Tibial nerve (tissue), 4 donors: ENCODE measurements at regions not wholly inside any gene's neighbourhood (a gene's known extent, or its start where the extent isn't known, plus 50 kb on each side); places are given as distances from the start of the nearest gene placed in this dataset.

Experiments
- DNase-seq, 2 donors: peaks; one replicate each; pipeline ENCODE4 v3.0.0-alpha.2; 2019; ENCODE audit warnings: low spot score in 2 of 2
- H3K27ac ChIP-seq, 4 donors: fragments of 200-600 bp; sonication (generic) in 3 of 4; one replicate each; pipeline ENCODE4 v1.5.1; 2017 to 2019; ENCODE audit warnings: mild to moderate bottlenecking in 1 of 4
- H3K27me3 ChIP-seq, 2 donors: fragments of 200-600 bp; sonication (generic) in 1 of 2; one replicate each; pipeline versions ENCODE4 v1.5.1 to v1.6.0; 2017 to 2019
- H3K36me3 ChIP-seq, 3 donors: fragments of 200-600 bp; sonication (generic); one replicate each; pipeline ENCODE4 v1.5.1; 2018 to 2019
- H3K4me1 ChIP-seq, 4 donors: fragments of 200-600 bp; sonication (generic) in 3 of 4; one replicate each; pipeline ENCODE4 v1.5.1; 2017 to 2019
- H3K4me3 ChIP-seq, 4 donors: fragments of 200-600 bp; sonication (generic) in 3 of 4; one replicate each; pipeline ENCODE4 v1.5.1; 2017 to 2019; ENCODE audit warnings: mild to moderate bottlenecking in 1 of 4, moderate library complexity in 1 of 4
- H3K9me3 ChIP-seq, 4 donors: fragments of 200-600 bp; sonication (generic) in 3 of 4; one replicate each; pipeline ENCODE4 v1.5.1; 2017 to 2019
- CTCF ChIP-seq, 5 experiments: fragments of 200-600 bp in 3 of 5; fragments of 450-650 bp in 2 of 5; sonication (generic) in 3 of 5; IDR thresholded peaks; one replicate each; pipeline ENCODE4 v1.5.1; 2016 to 2019; ENCODE audit warnings: antibody characterized with exemption in 5 of 5, mild to moderate bottlenecking in 3 of 5, moderate library complexity in 2 of 5
- EP300 ChIP-seq, 2 donors: sonication (generic); formaldehyde crosslinking; IDR thresholded peaks; one replicate each; pipeline ENCODE4 v1.6.1; 2017; ENCODE audit warnings: antibody characterized with exemption in 2 of 2, mild to moderate bottlenecking in 1 of 2
- POLR2A ChIP-seq, 2 donors: fragments of 450-650 bp; IDR thresholded peaks; one replicate each; pipeline ENCODE4 v1.6.1; 2017; ENCODE audit warnings: antibody characterized with exemption in 2 of 2, mild to moderate bottlenecking in 2 of 2, moderate library complexity in 2 of 2
- WGBS, 2 donors: methylation state at CpG; one replicate each; pipeline ENCODE4 v1.1.5; 2018; 5-methylcytosine and 5-hydroxymethylcytosine counted together

- H3K27me3 ChIP-seq = no peaks in the 10 kb centered on the region
- no peak overlapping the region for H3K4me3 ChIP-seq
- no peaks in the 10 kb centered on the region for H3K36me3 ChIP-seq
- no peaks in the 10 kb centered on the region for H3K4me1 ChIP-seq
- no peak for DNase-seq
- no peak for TF ChIP-seq POLR2A (IDR thresholded peaks at IDR 0.05)
- TF ChIP-seq EP300 (IDR thresholded peaks at IDR 0.05) = no peak
- no peak for TF ChIP-seq CTCF (IDR thresholded peaks at IDR 0.05)
- peaks cover 0 to 10% (median 0%) of the 10 kb centered on the region in 4 donors for H3K9me3 ChIP-seq
- WGBS, 2 donors = 100% methylated on average over 3 of the region's 3 CpGs
- no peak overlapping the region for H3K27ac ChIP-seq
Observed at GRCh38 chr15:94934440-94934839, 703.1 kb downstream of the MCTP2 start.

GRCh38 chr15:94937242-94937641, 705.9 kb downstream of the MCTP2 start:
- peaks cover 0 to 10% (median 0%) of the 10 kb centered on the region in 4 donors for H3K9me3 ChIP-seq
- DNase-seq = no peak
- no peak overlapping the region for H3K4me3 ChIP-seq
- no peaks in the 10 kb centered on the region for H3K4me1 ChIP-seq
- no peak for TF ChIP-seq CTCF (IDR thresholded peaks at IDR 0.05)
- no peak for TF ChIP-seq POLR2A (IDR thresholded peaks at IDR 0.05)
- no peak for TF ChIP-seq EP300 (IDR thresholded peaks at IDR 0.05)
- WGBS, 2 donors = 85 to 88% methylated on average over 2 of the region's 2 CpGs
- no peaks in the 10 kb centered on the region for H3K36me3 ChIP-seq
- H3K27ac ChIP-seq = no peak overlapping the region
- H3K27me3 ChIP-seq = no peaks in the 10 kb centered on the region

GRCh38 chr15:94943888-94944287, 712.5 kb downstream of the MCTP2 start:
- TF ChIP-seq POLR2A (IDR thresholded peaks at IDR 0.05) (no peak), EP300 (IDR thresholded peaks at IDR 0.05) (peak in 1 of 2 donors; percentile 21), CTCF (IDR thresholded peaks at IDR 0.05) (no peak)
- no peak overlapping the region for H3K4me3 ChIP-seq
- no peaks in the 10 kb centered on the region for H3K27me3 ChIP-seq
- peak overlapping the region in 2 of 4 donors; percentile 52 to 59 for H3K27ac ChIP-seq
- peaks cover 0 to 15% (median 0%) of the 10 kb centered on the region in 4 donors for H3K4me1 ChIP-seq
- no peaks in the 10 kb centered on the region for H3K36me3 ChIP-seq
- H3K9me3 ChIP-seq = no peaks in the 10 kb centered on the region
- no peak for DNase-seq

GRCh38 chr15:94951538-94951937, 720.2 kb downstream of the MCTP2 start:
- Histone ChIP-seq H3K27me3 (no peaks in the 10 kb centered on the region), H3K36me3 (no peaks in the 10 kb centered on the region), H3K27ac (no peak overlapping the region), H3K9me3 (peaks cover 0 to 7% (median 0%) of the 10 kb centered on the region in 4 donors), H3K4me1 (no peaks in the 10 kb centered on the region), H3K4me3 (no peak overlapping the region)
- DNase-seq = no peak
- 83 to 84% methylated on average over 2 of the region's 2 CpGs for WGBS, 2 donors
- TF ChIP-seq CTCF (IDR thresholded peaks at IDR 0.05) = no peak
- no peak for TF ChIP-seq EP300 (IDR thresholded peaks at IDR 0.05)
- no peak for TF ChIP-seq POLR2A (IDR thresholded peaks at IDR 0.05)

GRCh38 chr15:94963953-94964352, 732.6 kb downstream of the MCTP2 start:
- DNase-seq = no peak
- Histone ChIP-seq H3K27ac (no peak overlapping the region), H3K27me3 (no peaks in the 10 kb centered on the region), H3K36me3 (no peaks in the 10 kb centered on the region), H3K4me1 (peaks cover 0 to 24% (median 0%) of the 10 kb centered on the region in 4 donors), H3K9me3 (peaks cover 0 to 16% (median 0%) of the 10 kb centered on the region in 4 donors), H3K4me3 (no peak overlapping the region)
- TF ChIP-seq POLR2A (IDR thresholded peaks at IDR 0.05) (no peak), CTCF (IDR thresholded peaks at IDR 0.05) (no peak), EP300 (IDR thresholded peaks at IDR 0.05) (no peak)
